GM18505 (cell line): ENCODE measurements at regions not wholly inside any gene's neighbourhood (a gene's known extent, or its start where the extent isn't known, plus 50 kb on each side); places are given as distances from the start of the nearest gene placed in this dataset.
"Not testable (repeated sequence)": the region's sequence is repeated elsewhere in the genome, so short reads cannot be mapped to it uniquely, and the experiment has no call there.

ENCODE experiments used
- ATAC-seq: cut with Tn5 transposase; IDR thresholded peaks from one replicate; pipeline ENCODE4 v1.9.1; 2021; ENCODE audit not compliant: unreplicated experiment
- POLR2A ChIP-seq: IDR thresholded peaks from 4 replicates; pipeline ENCODE4 v1.6.1; 2011; ENCODE audit warnings: borderline replicate concordance; ENCODE audit not compliant: insufficient read depth, insufficient read length; ENCODE audit errors: extremely low read depth

- no peak for ATAC-seq
- no peak for TF ChIP-seq POLR2A
These were observed 547.3 kb upstream of the FANCL start for GRCh38 chr2:58788402-58788801.

GRCh38 chr2:58770846-58771245 lies 529.7 kb upstream of the FANCL start:
- ATAC-seq: no peak
- no peak for TF ChIP-seq POLR2A

GRCh38 chr2:58769864-58770234 lies 528.7 kb upstream of the FANCL start:
- no peak for ATAC-seq
- TF ChIP-seq POLR2A: no peak

DNA sequence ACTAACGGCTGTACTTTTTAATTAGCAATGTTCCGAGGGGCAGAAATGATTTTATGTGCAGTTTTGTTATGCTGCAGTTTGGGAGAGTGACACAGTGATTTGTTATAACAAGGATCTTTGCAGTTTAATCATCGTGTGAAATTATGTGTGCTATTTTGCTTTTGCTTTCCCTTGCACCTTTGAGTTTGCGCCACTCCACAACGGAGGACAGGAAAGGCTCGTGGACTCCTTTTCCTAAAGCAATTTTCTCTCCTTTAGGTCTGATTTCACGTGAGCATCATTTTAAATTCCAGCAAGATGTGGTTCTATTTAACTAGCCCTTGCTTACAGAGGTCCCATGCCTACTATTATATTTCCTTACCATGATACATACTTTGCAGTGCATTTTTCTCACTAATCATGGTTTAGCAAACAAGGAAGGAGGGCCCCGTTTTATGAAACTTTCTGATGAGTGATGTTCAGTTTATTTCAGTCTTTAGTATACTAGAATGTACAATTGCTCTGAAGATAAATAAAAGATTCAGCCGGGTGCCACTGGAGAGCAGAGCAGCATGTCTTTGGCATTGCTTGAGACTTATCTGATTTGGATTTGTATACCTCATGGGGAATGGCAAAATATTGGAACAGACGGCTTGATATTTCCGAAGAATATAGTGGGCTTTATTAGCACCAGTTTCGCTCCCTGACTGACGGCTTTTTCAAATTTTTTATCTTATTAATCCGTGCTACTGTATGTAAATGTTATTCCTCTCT lies 528.2 kb upstream of the FANCL start:
- no peak for TF ChIP-seq POLR2A
- ATAC-seq: no peak

DNA sequence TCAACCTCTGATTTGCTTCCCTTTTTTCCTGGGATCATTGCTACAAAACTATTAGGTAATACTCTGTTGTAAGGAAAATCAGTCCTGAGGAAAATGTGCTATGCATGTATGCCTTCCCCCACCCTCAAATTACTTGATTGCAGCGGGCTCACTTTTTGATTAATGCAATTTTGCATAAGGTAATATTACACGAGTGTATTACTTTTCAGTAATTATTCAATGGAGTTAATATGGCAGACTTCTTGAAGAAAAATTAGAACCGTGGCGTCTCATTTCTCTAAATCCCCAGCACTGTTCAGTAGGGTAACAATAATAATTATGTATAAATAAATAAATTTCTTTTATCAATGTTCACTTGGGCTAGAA lies 527.6 kb upstream of the FANCL start:
- TF ChIP-seq POLR2A: no peak
- ATAC-seq: no peak

GRCh38 chr2:58767828-58768714 lies 526.9 kb upstream of the FANCL start:
- TF ChIP-seq POLR2A: no peak
- ATAC-seq: no peak

GRCh38 chr2:58764338-58765104 lies 523.4 kb upstream of the FANCL start:
- no peak for ATAC-seq
- TF ChIP-seq POLR2A: no peak

- ATAC-seq: peak; percentile 83
- no peak for TF ChIP-seq POLR2A
These were observed 521.2 kb upstream of the FANCL start for GRCh38 chr2:58762176-58762781.

GRCh38 chr2:58757971-58758370 lies 516.8 kb upstream of the FANCL start:
- ATAC-seq: no peak
- no peak for TF ChIP-seq POLR2A

GRCh38 chr2:58756336-58756735 lies 515.2 kb upstream of the FANCL start:
- ATAC-seq: no peak
- no peak for TF ChIP-seq POLR2A

- not testable (repeated sequence) for ATAC-seq
These were observed 511.4 kb upstream of the FANCL start for GRCh38 chr2:58752507-58752906.

DNA sequence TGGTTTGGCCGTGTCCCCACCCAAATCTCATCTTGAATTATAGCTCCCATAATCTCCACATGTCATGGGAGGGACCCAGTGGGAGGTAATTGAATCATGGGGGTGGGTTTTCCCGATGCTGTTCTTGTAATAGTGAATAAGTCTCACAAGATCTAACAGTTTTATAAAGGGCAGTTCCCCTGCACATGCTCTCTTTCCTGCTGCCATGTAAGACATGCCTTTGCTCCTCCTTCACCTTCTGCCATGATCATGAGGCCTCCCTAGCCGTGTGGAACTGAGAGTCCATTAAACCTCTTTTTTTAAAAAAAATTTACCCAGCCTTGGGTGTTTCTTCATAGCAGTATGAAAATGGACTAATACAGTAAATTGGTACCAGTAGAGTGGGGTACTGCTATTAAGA lies 510.6 kb upstream of the FANCL start:
- ATAC-seq: not testable (repeated sequence)

DNA sequence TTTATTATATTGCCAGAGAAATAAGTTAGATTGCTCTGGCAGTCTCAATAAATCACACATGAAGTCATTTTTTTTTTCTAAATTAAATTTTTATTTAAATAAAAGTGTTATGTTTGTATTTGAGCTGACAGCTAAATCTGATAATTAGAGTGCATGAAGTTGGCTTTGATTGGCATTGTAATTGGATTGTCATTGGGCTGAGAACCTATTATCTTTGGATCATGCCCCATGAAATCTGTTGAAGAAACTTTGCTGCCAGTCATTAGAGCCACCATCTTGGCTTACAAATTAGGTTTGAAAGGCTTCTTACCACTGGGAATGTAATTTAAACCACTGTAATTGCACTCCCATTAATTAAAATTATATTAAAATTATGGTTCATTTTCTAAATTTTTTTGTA lies 507.9 kb upstream of the FANCL start:
- no peak for TF ChIP-seq POLR2A
- no peak for ATAC-seq

- not testable (repeated sequence) for ATAC-seq
These were observed 504.2 kb upstream of the FANCL start for GRCh38 chr2:58745334-58745733.
